ENCODE measurements at regions not wholly inside any gene's neighbourhood (a gene's known extent, or its start where the extent isn't known, plus 50 kb on each side); places are given as distances from the start of the nearest gene placed in this dataset.

DNA sequence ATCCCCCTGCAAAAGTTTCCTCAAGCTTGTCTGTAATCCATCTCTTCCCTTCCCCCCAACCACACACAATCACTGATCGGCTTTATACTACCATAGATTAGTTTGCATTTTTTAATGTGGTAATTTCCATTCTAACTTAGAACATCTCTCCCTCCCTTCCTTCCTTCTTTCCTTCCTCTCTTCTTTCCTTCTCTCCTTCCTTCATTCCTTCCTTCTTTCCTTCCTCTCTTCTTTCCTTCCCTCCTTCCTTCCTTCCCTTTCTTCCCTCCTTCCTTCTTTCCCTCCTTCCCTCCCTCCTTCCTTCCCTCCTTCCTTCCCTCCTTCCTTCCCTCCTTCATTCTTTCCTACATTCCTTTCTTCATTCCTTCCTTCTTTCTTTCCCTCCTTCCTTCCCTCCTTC, 166.2 kb upstream of the MSX2 start:
- TF ChIP-seq CTCF (IDR thresholded peaks at IDR 0.05) (no peak), POLR2A (IDR thresholded peaks at IDR 0.05) (no peak), EP300 (IDR thresholded peaks at IDR 0.05) (no peak), POLR2AphosphoS5 (IDR thresholded peaks at IDR 0.05) (no peak)

Data from suprapubic skin (tissue), 4 donors.